ENCODE measurements at regions not wholly inside any gene's neighbourhood (a gene's known extent, or its start where the extent isn't known, plus 50 kb on each side); places are given as distances from the start of the nearest gene placed in this dataset.

DNA sequence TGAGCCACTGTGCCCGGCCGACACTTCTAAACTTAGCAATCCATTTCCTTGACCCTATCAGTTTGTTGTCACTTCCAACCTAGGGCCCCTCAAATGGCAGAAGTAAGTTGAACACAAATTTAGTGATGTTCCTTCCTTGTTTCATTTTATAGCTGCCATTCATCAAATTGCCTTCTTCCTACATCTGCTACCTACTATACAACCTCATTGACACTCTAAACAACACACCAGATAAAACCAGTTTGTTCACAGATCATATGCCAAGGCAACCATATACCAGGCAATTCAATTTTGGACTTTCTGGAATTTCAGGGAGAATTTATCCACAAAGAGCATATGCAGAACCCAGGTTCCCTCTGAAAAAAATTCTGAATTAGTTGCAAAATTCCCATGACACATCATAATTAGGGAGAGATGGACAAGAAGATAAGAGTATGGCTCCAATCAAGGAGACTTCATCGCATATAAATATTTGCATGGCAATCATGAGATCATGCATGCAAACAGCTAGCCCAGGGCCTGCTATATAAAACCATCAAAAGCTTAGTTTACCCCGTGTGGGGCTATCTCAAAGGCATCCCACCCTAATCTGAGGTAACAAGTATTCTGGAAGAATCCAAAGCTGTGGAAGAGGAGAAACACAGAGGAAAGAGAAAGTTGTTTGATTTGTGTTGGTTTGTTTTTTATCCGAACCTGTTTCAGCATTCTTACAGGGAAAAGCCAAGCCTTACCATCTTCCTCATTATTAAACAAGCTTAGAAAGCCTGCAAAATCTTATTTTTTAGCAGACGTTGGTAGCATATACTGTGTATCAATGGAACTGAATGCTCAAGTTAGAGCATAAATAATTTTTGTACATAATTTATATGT is 132.8 kb upstream of the TNFAIP3 start:
- POLR2A ChIA-PET = interaction anchor here (1.1 kb wide), 1 partner anchor 133 kb away, joined by 5 read pairs; the partner anchor contains the start of gene TNFAIP3
- no peak for ATAC-seq (ENCODE audit: low read depth)
- DNase-seq = no peak
- Mint-ChIP-seq H3K27me3 (peaks cover 10% of the 10 kb centered on the region), H3K9me3 (no peaks in the 10 kb centered on the region), H3K36me3 (no peaks in the 10 kb centered on the region), H3K4me3 (no peak overlapping the region), H3K27ac (no peak overlapping the region), H3K4me1 (peaks cover 10% of the 10 kb centered on the region)

DNA sequence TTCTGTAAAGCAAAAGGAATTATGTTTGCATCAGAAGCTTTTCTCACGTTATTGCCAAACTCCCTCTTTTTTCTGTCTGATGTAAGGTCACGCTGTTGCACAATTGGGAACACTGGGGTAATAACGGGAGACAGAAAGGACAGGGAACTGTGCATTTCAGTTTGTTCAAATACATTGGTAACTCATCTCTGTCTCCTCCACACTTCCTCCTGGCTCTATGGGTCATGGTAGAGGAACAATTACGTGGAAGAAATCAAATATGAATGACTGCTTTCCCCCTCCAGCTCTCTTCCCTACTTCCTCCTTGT is 132.2 kb upstream of the TNFAIP3 start:
- Mint-ChIP-seq H3K36me3 (no peaks in the 10 kb centered on the region), H3K27me3 (peaks cover 10% of the 10 kb centered on the region), H3K9me3 (no peaks in the 10 kb centered on the region), H3K4me1 (peaks cover 10% of the 10 kb centered on the region), H3K4me3 (no peak overlapping the region), H3K27ac (no peak overlapping the region)
- no peak for ATAC-seq (ENCODE audit: low read depth)
- no peak for DNase-seq
- POLR2A ChIA-PET = no interaction called here

DNA sequence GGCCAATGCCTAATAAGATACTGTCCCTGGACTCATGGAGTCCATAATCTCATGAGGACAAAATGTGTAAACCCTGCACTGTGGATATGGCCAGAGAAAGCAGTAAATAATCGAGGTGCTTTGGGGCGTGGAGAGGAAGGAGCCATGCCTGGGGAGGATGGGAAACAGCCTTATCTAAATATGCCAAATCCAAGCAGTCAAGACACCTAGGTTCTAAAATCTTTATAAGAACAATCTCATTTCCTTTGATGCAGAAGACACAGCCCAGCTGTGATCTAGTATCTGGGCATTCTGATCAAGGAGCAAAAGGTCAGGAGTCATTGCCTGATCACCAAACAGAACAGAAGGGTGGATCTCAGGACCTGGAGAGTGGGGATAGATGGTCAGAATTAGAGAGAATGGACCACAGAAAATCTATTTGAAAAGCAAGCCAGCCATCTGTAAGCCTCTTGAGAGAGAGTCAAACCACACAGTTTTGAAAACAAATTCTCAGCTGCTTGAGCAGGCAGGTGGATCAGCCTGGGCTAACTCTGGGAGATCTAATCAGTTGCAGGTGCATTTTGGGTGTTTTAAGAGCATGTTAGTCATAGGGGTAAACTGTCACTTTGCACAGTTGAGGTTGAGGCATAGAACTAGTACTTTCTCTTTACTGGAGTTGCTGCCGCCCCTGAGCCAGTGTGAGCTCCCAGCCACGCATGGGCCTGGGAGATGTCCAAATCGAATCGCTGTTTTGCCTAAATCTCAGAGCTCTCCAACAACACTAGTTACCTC is 130.8 kb upstream of the TNFAIP3 start:
- peaks cover 10% of the 10 kb centered on the region for H3K4me1 Mint-ChIP-seq
- H3K27me3 Mint-ChIP-seq = peaks cover 10% of the 10 kb centered on the region
- H3K36me3 Mint-ChIP-seq = no peaks in the 10 kb centered on the region
- ATAC-seq (ENCODE audit: low read depth) = peak; percentile 77
- POLR2A ChIA-PET = no interaction called here
- no peak for DNase-seq
- H3K4me3 Mint-ChIP-seq = no peak overlapping the region
- H3K9me3 Mint-ChIP-seq = no peaks in the 10 kb centered on the region
- peak overlapping the region; percentile 21 for H3K27ac Mint-ChIP-seq

DNA sequence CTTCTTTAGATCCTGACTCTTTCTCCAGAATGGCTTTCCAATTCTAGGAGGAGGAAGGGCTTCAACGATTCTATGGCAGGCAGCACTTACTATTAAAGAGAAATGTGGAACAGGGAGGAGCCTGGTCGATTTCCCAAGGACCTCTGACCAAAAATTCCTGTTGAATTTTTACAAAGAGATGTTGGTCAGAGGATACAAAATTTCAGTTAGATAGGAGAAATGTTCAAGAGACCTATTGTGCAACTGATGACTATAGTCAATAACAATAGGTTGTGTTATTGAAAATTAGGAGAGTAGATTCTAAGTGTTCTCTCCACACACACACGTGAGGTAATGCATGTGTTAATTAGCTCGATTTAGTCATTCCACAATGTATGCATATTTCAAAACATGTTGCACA is 130.1 kb upstream of the TNFAIP3 start:
- Mint-ChIP-seq H3K27ac (no peak overlapping the region), H3K27me3 (peaks cover 9% of the 10 kb centered on the region)
- POLR2A ChIA-PET = no interaction called here

DNA sequence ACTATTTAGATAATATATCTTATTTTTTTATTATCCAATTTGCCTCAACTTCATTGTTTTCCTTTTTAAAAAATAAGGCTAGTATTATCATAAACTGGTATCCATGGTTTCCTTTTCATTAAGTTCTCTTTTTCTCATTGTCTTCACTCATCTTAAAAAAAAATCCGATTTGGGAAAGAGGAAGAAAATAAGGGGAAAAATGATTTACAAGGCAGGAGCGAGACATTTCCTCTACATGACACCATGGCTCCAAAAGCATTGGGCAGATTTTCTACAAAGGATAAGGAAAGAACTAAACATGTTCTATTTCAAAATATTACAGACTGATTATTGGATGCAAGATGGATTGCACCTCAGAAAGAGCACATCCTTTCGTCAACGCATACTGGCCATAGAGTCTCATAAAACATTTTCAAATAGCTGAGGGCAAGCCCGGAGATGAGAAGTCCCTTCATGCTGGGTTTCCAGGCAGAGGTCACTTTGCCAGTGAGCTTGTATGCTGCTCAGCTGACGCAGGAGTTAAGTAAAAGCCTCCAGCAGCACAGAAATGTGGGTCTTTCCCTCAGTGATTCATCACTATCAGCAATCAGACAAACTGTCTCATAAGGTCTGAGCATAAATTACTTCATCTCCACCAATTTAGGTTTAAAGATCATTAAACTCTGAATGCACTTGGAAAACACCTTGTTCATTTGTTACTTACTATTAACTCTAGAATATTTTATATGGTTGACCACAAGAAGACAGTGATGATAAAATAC is 129.0 kb upstream of the TNFAIP3 start:
- Mint-ChIP-seq H3K36me3 (no peaks in the 10 kb centered on the region), H3K27ac (no peak overlapping the region), H3K4me1 (peaks cover 10% of the 10 kb centered on the region), H3K4me3 (no peak overlapping the region), H3K9me3 (peaks cover under 1% of the 10 kb centered on the region), H3K27me3 (peaks cover 5% of the 10 kb centered on the region)
- POLR2A ChIA-PET = no interaction called here
- DNase-seq (no peak), ATAC-seq (ENCODE audit: low read depth) (no peak)

More for the DNA sequence above, 130.1 kb upstream of the TNFAIP3 start:
- DNase-seq = no peak
- Mint-ChIP-seq H3K36me3 (no peaks in the 10 kb centered on the region), H3K9me3 (no peaks in the 10 kb centered on the region), H3K4me3 (no peak overlapping the region), H3K4me1 (peaks cover 10% of the 10 kb centered on the region)
- no peak for ATAC-seq (ENCODE audit: low read depth)

DNA sequence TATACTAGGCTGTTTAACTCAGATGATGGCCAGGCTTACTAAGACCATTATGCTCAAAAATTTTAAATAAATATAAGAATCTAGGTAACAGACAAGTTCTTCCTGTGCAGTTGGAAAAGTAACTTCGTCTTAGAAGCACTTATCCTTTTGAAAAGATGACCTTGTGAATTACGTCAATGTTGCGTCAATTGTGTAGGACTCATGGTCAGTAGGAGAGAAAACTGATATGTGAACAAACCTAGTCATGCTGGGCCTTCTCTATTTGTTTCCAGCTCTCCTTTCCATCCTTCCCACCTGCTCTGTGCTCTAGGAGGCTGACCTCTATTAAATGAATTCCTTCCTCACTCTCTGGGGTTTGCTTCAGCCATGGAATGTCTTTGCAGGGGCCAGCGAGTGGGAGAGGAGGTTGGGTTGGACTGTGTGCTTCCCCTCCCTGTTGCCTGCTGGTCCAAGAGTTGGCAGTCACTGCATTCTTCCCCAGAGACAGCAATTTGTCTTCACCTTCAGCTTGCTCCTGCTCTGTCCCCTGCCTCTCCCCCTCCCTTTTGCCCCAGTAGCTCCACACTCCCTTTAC is 128.0 kb upstream of the TNFAIP3 start:
- Mint-ChIP-seq H3K27ac (no peak overlapping the region), H3K4me3 (no peak overlapping the region)
- no peak for DNase-seq

DNA sequence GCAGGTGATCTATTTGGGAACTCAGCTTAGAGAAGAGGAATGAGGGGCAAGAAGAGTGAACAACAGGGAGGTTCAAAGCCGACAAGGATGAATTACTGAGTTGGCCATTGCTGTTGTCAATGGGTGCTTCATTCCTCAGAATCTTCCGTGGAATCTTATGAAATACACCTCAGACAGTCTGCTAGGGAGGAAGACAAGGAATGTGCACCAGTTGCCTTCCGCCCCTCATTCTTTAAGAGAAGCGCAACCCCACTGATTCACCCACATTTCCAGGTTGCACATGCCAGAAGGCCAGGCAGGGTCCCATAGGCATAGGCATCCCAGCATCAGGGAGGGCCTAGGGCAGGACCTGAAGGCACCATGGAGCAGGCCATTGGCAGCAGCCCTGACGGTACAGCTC is 127.5 kb upstream of the TNFAIP3 start:
- POLR2A ChIA-PET = no interaction called here
- Mint-ChIP-seq H3K36me3 (no peaks in the 10 kb centered on the region), H3K4me3 (no peak overlapping the region)

More for the DNA sequence above, 128.0 kb upstream of the TNFAIP3 start:
- peaks cover 5% of the 10 kb centered on the region for H3K27me3 Mint-ChIP-seq
- no peak for ATAC-seq (ENCODE audit: low read depth)
- H3K4me1 Mint-ChIP-seq = peaks cover 12% of the 10 kb centered on the region
- H3K9me3 Mint-ChIP-seq = peaks cover 2% of the 10 kb centered on the region
- no peaks in the 10 kb centered on the region for H3K36me3 Mint-ChIP-seq
- POLR2A ChIA-PET = no interaction called here

DNA sequence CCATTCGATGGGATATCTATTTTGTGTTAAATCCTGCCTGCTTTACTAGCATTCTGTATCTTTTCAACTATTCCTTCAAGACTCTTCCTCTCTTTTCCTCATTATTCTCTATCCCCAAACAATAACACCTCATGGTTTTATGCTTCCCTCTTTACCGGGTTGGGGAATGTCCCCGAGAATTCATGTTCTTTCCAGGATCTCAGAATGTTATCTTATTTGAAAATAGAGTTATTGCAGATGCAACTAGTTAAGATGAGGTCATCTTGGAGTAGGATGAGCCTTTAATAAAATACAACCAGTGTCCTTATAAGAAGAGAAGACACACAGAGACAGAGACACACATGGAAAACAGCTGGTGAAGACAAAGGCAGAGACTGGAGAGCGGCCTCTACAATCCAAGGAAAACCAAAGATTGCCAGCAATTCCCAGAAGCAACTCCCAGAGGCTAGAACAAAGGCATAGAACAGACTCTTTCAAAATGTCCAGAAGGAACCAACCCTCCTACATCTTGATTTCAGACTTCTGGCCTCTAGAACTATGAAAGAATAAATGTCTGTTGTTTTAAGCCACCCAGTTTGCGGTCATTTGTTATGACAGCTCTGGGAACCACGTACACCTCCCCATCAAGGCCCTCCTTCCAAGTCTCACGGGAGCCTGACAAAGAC is 126.8 kb upstream of the TNFAIP3 start:
- DNase-seq = no peak
- Mint-ChIP-seq H3K36me3 (no peaks in the 10 kb centered on the region), H3K27me3 (peaks cover 5% of the 10 kb centered on the region), H3K4me3 (no peak overlapping the region), H3K27ac (no peak overlapping the region), H3K4me1 (peaks cover 14% of the 10 kb centered on the region), H3K9me3 (peaks cover 2% of the 10 kb centered on the region)
- POLR2A ChIA-PET = no interaction called here
- no peak for ATAC-seq (ENCODE audit: low read depth)

More for the DNA sequence above, 127.5 kb upstream of the TNFAIP3 start:
- DNase-seq (no peak), ATAC-seq (ENCODE audit: low read depth) (no peak)
- Mint-ChIP-seq H3K4me1 (peaks cover 12% of the 10 kb centered on the region), H3K27ac (no peak overlapping the region), H3K27me3 (peaks cover 5% of the 10 kb centered on the region), H3K9me3 (peaks cover 2% of the 10 kb centered on the region)

DNA sequence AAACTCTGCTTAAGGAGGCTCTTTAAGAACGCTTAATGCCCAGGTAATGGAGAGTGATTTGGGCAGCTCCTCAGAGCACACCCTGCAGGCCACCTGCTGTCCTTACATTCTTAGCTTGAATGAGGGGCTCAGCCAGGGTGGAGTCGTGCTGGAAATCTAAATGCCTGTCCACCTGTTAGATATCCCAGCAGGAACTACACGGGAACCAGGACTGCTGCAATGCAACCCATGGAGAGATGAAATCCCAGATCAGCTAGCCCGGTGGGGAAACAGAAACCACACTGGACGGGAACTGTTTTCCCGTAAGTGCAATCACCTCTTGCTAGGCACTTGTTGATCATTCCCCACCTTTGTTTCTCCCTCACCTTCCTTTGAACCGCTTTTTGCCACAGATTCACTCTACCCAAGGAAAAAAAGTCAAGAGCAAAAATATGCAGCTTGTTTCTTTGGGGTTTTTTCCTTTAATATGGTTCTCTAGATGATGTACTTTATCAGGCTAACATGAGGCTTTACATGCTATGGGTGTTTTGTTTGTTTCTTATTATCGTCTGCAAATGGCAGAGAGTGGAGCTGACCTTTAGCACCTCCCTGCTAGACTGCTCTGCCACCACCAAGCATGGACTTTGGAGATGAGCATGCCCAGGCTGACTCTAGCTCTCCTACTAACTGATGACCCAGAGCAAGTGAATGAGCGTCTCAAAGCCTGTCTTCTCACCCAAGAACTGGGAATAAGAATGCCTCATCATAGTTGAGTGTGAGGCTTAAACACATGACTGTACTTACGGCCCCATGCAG is 125.9 kb upstream of the TNFAIP3 start:
- DNase-seq = no peak
- Mint-ChIP-seq H3K4me1 (peaks cover 11% of the 10 kb centered on the region), H3K9me3 (peaks cover 2% of the 10 kb centered on the region), H3K27me3 (peaks cover 5% of the 10 kb centered on the region), H3K36me3 (no peaks in the 10 kb centered on the region), H3K4me3 (no peak overlapping the region), H3K27ac (no peak overlapping the region)
- POLR2A ChIA-PET = no interaction called here
- ATAC-seq (ENCODE audit: low read depth) = no peak

DNA sequence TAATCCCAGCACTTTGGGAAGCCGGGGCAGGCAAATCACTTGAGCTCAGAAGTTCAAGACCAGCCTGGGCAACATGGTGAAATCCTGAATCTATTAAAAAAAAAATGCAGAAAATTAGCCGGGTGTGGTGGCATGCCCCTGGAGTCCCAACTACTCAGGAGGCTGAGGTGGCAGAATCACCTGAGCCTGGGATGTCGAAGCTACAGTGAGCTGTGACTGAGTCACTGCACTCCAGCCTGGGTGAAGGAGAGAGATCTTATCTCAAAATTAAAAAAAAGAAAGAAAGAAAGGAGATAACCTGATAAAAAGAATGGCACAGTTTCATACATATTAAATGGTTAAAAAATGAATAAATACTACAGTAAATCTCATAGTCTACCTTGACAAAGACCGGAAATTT is 123.6 kb upstream of the TNFAIP3 start:
- POLR2A ChIA-PET = no interaction called here
- Mint-ChIP-seq H3K27ac (no peak overlapping the region), H3K27me3 (no peaks in the 10 kb centered on the region), H3K9me3 (peaks cover 2% of the 10 kb centered on the region), H3K4me1 (peaks cover 13% of the 10 kb centered on the region), H3K4me3 (no peak overlapping the region), H3K36me3 (no peaks in the 10 kb centered on the region)
- no peak for ATAC-seq (ENCODE audit: low read depth)
- DNase-seq = no peak

DNA sequence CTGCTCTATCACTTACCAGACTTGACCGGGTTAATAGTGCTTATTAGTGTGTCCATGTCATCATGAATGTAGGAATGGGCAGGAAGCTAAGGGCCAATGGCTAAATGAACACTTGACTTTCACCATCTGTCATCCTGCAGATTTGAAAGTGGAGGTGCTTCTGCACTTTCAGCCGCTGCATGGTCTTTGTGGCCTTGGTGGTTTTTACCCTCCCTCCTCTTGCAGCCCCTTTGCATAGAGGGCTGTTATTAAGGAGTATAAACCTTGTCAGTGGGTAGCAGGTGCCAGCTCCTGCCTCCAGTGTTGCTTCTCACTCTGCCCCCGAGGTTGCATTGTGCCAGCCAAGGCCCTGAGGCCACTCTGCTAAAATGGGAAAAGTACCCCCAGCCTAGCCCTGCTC is 122.2 kb upstream of the TNFAIP3 start:
- no peaks in the 10 kb centered on the region for H3K36me3 Mint-ChIP-seq
- no peak overlapping the region for H3K27ac Mint-ChIP-seq
- H3K4me3 Mint-ChIP-seq = no peak overlapping the region
- POLR2A ChIA-PET = no interaction called here
- H3K9me3 Mint-ChIP-seq = peaks cover 2% of the 10 kb centered on the region
- no peak for ATAC-seq (ENCODE audit: low read depth)
- DNase-seq = no peak
- H3K27me3 Mint-ChIP-seq = peaks cover 5% of the 10 kb centered on the region
- peaks cover 14% of the 10 kb centered on the region for H3K4me1 Mint-ChIP-seq

DNA sequence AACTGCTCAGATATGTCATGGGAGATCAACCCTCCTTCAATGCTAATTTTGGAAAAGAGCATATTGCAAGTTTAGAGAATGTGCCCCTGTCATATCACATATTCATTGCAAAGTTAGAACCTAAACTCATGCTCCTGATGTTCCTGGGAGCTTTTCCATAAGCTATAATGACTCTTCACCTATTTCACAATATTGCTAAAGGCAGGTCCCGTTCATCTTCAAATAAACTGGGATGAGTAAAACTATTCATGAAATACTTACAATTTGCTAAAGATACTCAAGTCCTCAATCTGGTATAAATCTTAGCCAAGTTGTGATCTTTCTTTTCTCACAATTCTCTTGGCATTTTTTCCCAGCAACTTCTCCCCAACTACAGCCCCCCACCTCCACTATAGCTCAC is 121.7 kb upstream of the TNFAIP3 start:
- POLR2A ChIA-PET = no interaction called here
- no peak overlapping the region for H3K27ac Mint-ChIP-seq
- peaks cover 14% of the 10 kb centered on the region for H3K4me1 Mint-ChIP-seq
- H3K27me3 Mint-ChIP-seq = peaks cover 8% of the 10 kb centered on the region
- no peaks in the 10 kb centered on the region for H3K36me3 Mint-ChIP-seq
- no peak for ATAC-seq (ENCODE audit: low read depth)
- peaks cover 2% of the 10 kb centered on the region for H3K9me3 Mint-ChIP-seq
- no peak for DNase-seq
- H3K4me3 Mint-ChIP-seq = no peak overlapping the region
